ENCODE measurements at regions not wholly inside any gene's neighbourhood (a gene's known extent, or its start where the extent isn't known, plus 50 kb on each side); places are given as distances from the start of the nearest gene placed in this dataset.

DNA sequence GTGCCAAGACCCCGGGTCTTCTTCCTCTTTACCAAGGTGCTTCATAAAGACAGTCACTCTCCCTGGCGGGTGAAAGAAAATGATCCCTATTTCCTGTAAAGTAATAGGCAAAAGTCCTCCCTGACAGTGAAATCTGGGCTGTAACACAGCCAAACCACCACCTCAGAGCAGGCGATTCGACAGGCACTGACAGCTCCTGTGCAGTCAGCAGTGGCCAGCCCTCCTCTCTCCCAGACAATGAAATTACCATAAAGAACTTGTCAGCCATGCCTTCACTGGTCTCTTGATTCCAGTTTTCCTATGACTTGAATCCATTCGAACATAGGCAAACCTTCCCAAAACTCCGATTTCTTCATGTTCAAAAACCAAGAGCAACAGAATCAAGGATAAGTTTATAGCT, 492.2 kb upstream of the DAB1 start:
- no peak overlapping the region for H3K4me3 Mint-ChIP-seq
- no peaks in the 10 kb centered on the region for H3K36me3 Mint-ChIP-seq
- no peaks in the 10 kb centered on the region for H3K4me1 Mint-ChIP-seq
- H3K27ac Mint-ChIP-seq, result no peak overlapping the region
- H3K27me3 Mint-ChIP-seq, result peaks cover 2% of the 10 kb centered on the region
- H3K9me3 Mint-ChIP-seq, result peaks cover 0 to 3% (median 0%) of the 10 kb centered on the region in 3 donors

DNA sequence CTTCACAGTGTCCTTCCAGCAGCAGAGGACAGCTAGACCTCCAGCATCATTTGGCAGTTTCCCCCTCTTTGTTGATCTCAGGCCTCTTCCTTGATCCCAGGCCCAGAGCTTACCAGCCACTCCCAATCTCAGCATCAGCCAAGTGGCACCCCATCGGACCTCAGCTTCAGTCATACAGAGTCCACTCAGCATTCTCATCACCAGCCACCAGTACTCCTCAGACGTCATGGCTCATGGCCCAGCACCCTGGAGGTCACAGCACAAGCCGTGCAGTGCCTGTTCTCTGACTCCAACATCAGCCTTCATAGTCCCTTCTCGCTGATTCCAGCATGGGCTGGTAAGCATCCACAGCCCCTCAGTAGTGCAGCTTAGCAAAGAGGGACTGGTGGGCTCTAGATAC, 487.6 kb upstream of the DAB1 start:
- no peaks in the 10 kb centered on the region for H3K27me3 Mint-ChIP-seq
- no peaks in the 10 kb centered on the region for H3K9me3 Mint-ChIP-seq
- no peak overlapping the region for H3K4me3 Mint-ChIP-seq
- H3K27ac Mint-ChIP-seq, result no peak overlapping the region
- no peaks in the 10 kb centered on the region for H3K4me1 Mint-ChIP-seq
- no peaks in the 10 kb centered on the region for H3K36me3 Mint-ChIP-seq

DNA sequence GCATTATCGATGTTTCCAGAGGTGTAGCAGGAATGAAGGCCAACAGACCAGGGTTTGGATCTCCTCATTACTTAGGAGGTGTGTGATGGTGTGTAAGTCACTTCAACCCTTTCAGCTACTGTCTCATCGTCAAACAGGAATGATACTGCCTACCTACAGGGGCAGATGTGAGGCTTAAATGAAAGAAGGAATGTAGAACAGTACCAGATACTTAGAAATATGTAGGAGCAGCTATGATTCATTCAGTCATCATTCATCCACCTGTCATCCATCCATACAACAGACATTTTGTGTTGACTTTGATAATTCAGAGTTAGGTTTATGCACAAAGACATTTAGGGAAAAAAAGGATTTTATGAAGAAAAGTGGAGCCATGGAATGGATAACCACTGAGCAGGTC, 486.9 kb upstream of the DAB1 start:
- no peak overlapping the region for H3K27ac Mint-ChIP-seq
- H3K4me3 Mint-ChIP-seq, result no peak overlapping the region
- no peaks in the 10 kb centered on the region for H3K4me1 Mint-ChIP-seq
- H3K27me3 Mint-ChIP-seq, result no peaks in the 10 kb centered on the region
- no peaks in the 10 kb centered on the region for H3K36me3 Mint-ChIP-seq
- H3K9me3 Mint-ChIP-seq, result no peaks in the 10 kb centered on the region

DNA sequence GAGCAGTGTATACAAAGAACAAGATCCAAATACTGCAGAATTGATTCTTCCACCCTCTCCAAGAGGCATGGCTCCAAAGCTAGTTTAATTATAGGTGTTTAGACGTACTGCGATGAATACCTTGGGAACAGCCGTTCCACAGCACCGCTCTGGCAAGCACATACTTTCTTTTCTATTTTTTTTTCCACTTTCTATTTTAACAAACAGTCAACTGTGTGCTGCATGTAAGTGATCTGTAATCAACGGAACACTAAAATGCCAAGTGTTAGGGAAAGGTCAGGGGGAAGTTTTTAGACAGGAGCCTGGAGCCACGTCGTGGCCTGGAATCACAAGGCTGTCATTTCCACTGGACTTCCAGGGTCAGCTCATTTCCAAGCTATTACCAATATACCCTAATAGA, 486.4 kb upstream of the DAB1 start:
- Mint-ChIP-seq H3K27me3 (no peaks in the 10 kb centered on the region), H3K4me3 (no peak overlapping the region), H3K27ac (no peak overlapping the region), H3K4me1 (no peaks in the 10 kb centered on the region), H3K36me3 (no peaks in the 10 kb centered on the region), H3K9me3 (no peaks in the 10 kb centered on the region)

DNA sequence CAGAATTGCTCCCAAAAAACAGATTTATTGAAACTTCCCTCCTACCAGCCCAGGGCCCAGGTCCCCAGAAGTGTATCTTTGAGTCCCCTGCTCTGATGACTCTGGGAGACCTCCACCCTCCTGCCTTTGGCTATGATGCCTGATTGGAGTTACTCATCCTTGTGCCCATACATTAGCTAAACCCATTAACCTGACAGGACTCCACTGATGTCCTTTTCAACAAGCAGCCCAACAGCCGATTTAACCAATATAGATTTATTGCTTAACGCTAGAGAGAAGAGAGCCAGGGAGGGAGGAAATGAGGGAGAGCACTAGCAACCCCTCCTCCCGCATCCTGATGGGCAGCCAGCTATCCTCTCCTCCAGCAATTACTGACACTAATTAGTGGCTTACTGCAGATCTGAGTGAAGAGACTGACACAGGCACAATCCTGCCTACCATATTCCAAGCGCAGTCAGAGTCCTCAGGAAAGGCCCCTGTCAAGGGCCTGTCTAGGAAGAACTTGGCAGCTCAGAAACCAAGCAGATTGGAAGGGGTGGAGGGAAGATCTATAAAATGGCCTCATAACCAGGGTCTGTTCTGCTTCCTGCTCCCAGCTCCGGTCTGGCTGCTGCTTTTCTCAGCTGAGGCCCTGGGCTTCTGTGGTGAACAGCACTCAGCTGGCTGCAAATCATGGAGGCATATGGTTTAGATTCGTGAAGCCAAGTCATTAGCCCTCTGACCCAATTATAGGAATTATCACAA, 484.5 kb upstream of the DAB1 start:
- H3K4me1 Mint-ChIP-seq, result no peaks in the 10 kb centered on the region

DNA sequence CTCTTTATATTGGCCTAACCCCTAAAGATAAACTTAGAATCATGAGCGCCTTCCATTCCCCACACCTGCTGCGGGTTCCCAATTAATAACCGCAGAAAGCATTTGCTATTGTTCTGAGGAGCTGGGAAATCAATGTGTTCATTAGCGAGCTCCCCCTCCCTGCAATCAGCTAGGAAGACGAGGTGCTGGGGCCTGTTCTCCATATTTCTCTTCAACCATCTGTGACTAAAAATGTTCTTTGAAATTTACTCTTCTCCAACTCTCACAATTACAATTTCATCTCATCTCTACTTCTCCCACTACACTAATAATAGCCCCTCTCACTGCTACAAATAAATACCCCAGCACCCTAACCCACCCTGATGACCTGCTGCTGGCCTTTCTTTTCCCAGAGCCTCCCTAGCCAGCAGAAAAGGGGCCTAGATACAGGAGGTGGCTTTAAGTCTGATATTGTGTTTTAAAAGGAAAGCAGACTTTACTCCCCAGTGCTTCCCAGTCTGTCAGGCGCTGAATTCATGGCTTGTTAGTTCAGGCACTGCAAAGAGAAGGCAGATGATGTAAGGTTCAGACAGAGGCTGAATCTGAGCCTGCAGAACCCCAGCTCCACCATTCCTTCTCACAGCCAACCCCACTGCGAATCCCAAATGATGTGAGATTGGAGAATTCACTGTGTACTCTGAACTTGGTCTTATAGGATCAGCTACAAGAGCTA, 477.5 kb upstream of the DAB1 start:
- H3K4me1 Mint-ChIP-seq, result peaks cover 0 to 1% (median 0%) of the 10 kb centered on the region in 3 donors
- no peaks in the 10 kb centered on the region for H3K27me3 Mint-ChIP-seq
- no peak overlapping the region for H3K4me3 Mint-ChIP-seq

More for the DNA sequence above, 484.5 kb upstream of the DAB1 start:
- H3K4me3 Mint-ChIP-seq, result no peak overlapping the region
- H3K9me3 Mint-ChIP-seq, result no peaks in the 10 kb centered on the region
- no peak overlapping the region for H3K27ac Mint-ChIP-seq
- H3K36me3 Mint-ChIP-seq, result no peaks in the 10 kb centered on the region
- H3K27me3 Mint-ChIP-seq, result no peaks in the 10 kb centered on the region

DNA sequence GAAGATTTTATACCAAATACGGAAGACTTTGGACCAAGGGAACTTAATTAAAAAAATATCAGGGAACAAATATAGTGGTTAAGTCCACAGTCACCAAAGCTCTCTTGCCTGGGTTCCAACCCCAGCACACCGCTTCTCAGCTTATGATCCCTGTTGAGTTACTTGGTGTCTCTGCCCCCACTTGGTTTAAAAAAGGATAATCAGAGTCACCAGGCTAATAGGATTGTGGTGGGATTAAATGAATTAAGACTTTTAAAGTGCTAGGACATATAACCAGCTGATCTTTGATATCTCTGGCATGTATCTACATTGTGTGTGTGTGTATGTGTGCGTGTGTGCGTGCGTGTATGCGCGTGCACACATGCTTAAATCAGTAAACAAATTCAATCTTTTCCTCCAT, 474.7 kb upstream of the DAB1 start:
- H3K4me3 Mint-ChIP-seq, result no peak overlapping the region
- peaks cover 0 to 1% (median 0%) of the 10 kb centered on the region in 3 donors for H3K4me1 Mint-ChIP-seq
- no peaks in the 10 kb centered on the region for H3K36me3 Mint-ChIP-seq
- H3K27ac Mint-ChIP-seq, result no peak overlapping the region
- no peaks in the 10 kb centered on the region for H3K27me3 Mint-ChIP-seq
- no peaks in the 10 kb centered on the region for H3K9me3 Mint-ChIP-seq

More for the DNA sequence above, 477.5 kb upstream of the DAB1 start:
- no peaks in the 10 kb centered on the region for H3K9me3 Mint-ChIP-seq
- no peak overlapping the region for H3K27ac Mint-ChIP-seq
- no peaks in the 10 kb centered on the region for H3K36me3 Mint-ChIP-seq

DNA sequence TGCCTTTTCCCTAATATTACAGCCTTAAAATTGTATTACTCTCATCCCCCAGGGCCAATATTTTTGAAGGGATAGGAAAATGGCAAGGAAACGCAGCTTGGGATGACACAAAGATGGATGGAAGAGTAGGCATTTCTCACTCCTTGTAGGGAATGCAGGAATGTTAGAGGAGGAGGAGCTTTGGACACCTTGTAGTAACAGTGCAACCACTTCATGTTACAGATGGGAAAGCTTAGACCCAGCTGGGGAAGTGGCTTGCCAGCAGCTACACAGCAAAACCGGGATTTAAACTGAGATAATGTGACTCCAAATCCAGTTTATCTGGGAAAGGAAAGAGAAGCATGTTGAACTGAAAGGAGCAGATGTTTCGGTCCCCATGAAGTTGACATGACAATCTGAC, 473.7 kb upstream of the DAB1 start:
- no peaks in the 10 kb centered on the region for H3K36me3 Mint-ChIP-seq
- H3K4me3 Mint-ChIP-seq, result no peak overlapping the region
- H3K9me3 Mint-ChIP-seq, result no peaks in the 10 kb centered on the region
- no peaks in the 10 kb centered on the region for H3K27me3 Mint-ChIP-seq
- no peak overlapping the region for H3K27ac Mint-ChIP-seq
- H3K4me1 Mint-ChIP-seq, result no peaks in the 10 kb centered on the region

DNA sequence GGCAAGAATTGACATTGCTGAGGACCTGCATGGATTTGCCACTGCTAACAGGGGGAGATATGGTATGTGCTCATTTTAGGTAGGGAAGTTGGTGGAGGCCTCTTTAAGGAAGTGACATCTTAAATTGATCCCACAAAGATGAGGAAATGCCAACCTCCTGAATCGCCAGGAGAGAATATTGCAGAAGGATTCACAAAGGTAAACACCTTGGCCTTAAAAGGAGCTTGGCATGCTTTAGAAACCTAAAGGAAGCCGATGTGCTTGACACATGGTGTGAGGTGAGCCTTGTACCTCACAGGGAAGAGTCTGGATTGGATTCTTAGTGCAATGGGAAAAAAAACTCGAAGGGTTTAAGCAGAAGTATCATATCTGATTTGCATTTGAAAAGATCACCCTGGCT, 470.5 kb upstream of the DAB1 start:
- Mint-ChIP-seq H3K27me3 (no peaks in the 10 kb centered on the region), H3K4me1 (no peaks in the 10 kb centered on the region), H3K27ac (no peak overlapping the region), H3K9me3 (peaks cover 0 to 1% (median 0%) of the 10 kb centered on the region in 3 donors), H3K4me3 (peak overlapping the region in 1 of 4 donors; percentile 13), H3K36me3 (no peaks in the 10 kb centered on the region)

DNA sequence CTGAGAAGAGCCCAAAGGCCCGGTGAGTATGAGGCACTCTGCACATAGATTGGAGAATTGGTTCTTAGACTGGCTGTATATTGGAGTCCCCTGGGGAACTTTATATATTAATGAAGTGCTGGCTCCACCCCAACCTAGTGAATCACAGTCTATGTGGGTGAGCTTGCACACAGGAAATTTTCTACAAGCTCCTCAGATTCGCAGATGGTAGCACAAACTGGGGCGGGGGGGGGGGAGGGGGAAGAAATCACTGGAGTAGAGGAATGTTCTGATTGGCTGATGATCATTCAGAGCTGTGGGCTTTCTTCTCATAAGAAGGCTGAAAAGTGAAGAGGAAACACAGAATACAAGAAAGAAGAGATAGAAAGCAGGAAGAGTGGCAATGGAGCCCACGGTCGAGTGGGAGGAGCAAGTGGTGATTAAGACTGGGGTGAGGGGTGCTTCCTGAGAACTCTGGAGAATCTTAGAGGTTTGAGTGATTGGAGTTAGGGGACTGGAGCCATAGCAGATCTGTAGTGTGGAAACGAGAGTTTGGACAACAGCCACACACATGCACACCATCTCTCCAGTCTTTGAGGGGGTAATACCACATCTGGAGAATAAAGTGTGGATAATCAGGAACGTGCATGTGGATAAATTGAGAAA, 465.9 kb upstream of the DAB1 start:
- Mint-ChIP-seq H3K27ac (no peak overlapping the region), H3K27me3 (no peaks in the 10 kb centered on the region), H3K4me3 (no peak overlapping the region), H3K36me3 (peaks cover 2% of the 10 kb centered on the region), H3K4me1 (no peaks in the 10 kb centered on the region), H3K9me3 (peaks cover 0 to 1% (median 0%) of the 10 kb centered on the region in 3 donors)

DNA sequence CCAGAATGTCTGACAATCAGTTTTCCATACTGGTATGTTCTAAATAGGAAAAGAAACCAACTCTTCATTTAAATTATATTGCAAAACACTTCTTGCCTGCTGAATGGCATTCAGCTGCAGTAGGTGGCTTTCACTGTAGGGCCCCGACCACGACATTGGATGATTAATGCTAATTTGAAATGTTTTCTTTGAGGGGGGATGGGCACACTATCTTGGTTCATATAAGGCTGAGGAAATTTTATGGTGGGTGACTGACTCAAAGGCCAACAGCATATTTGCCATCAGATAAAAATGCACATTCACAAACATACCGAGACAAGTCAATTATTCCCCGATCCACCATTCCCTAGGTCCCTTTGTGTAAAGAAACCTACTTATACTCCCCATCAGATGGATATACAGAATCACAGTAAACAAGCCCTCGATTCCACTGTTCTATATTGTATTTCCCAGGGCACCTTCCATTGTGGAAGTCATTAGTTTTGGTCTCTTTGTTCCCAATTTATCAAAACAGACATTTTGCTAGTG, 464.2 kb upstream of the DAB1 start:
- Mint-ChIP-seq H3K4me1 (no peaks in the 10 kb centered on the region), H3K27ac (no peak overlapping the region), H3K9me3 (peaks cover 0 to 1% (median 0%) of the 10 kb centered on the region in 3 donors), H3K36me3 (peaks cover 2% of the 10 kb centered on the region), H3K4me3 (no peak overlapping the region), H3K27me3 (no peaks in the 10 kb centered on the region)

DNA sequence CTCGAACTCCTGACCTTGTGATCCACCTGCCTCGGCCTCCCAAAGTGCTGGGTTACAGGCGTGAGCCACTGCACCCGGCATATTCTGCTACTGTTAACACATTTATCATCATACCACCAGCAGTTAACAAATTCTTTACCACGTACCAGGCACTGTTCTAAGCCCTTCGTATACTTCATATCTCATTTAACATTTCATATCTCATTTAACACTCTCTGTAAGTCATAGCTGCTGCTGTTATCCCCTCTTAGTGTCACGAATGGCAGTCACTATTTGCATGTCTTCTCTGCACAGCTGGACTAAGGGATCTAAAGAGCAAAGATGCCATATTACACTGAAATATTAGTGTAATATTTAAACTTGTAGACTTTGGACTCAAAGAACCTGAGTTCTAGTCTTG, 462.5 kb upstream of the DAB1 start:
- Mint-ChIP-seq H3K9me3 (peaks cover 0 to 1% (median 0%) of the 10 kb centered on the region in 3 donors), H3K27ac (no peak overlapping the region), H3K36me3 (peaks cover 2% of the 10 kb centered on the region), H3K4me1 (no peaks in the 10 kb centered on the region), H3K27me3 (no peaks in the 10 kb centered on the region), H3K4me3 (no peak overlapping the region)

DNA sequence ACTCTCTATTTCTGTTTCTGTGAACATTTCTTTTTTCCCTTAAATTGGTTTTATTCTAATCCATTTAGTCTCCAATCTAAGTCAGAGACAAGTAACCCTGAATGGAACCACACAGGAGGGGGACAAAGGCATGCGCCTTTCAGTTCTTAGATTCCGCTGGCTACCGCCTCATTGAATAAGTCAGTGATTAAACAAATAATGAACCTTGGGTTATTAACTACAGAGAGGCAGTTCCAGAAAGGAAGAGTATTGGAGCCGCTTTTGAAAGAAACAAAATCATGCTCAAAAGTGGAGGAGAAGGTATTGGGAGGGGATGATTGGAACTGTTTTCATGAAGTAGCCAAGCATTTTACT, 459.8 kb upstream of the DAB1 start:
- Mint-ChIP-seq H3K27ac (no peak overlapping the region), H3K4me1 (no peaks in the 10 kb centered on the region), H3K4me3 (no peak overlapping the region), H3K9me3 (no peaks in the 10 kb centered on the region), H3K36me3 (no peaks in the 10 kb centered on the region), H3K27me3 (peaks cover 2% of the 10 kb centered on the region)

DNA sequence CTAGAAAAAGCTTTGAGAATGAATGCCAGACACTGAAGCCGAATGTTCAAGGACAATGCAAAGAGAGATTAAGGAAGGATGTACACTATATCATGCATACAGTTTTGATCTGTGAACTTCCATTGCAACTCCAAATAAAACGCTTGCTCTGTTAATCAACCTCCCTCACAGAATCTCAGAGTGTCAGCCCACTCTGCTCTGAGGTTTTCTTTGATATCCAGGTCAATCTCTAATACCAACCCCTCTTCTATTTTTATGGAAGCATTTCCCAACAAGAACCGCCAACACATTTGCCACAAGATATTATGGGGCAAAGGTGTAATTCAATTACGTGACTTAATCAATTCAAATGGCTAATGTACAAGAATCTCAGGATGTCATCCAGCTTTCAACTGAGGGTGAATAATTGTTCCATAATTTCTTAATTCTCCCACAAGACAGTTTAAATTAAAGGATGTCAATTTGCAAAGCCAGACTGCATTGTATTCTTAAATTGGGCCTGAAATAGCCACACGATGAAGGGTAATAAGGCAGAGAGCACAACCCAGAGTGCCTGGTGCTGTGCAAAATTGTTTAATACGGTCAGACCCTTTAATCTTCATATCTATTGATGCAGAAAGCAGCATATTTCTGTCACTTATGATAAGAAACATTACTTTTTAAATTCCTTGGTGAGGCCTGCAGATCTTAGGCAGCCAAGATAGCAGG, 459.2 kb upstream of the DAB1 start:
- peaks cover 2% of the 10 kb centered on the region for H3K27me3 Mint-ChIP-seq
- no peaks in the 10 kb centered on the region for H3K36me3 Mint-ChIP-seq
- no peak overlapping the region for H3K27ac Mint-ChIP-seq
- no peaks in the 10 kb centered on the region for H3K9me3 Mint-ChIP-seq
- H3K4me3 Mint-ChIP-seq, result no peak overlapping the region
- no peaks in the 10 kb centered on the region for H3K4me1 Mint-ChIP-seq

DNA sequence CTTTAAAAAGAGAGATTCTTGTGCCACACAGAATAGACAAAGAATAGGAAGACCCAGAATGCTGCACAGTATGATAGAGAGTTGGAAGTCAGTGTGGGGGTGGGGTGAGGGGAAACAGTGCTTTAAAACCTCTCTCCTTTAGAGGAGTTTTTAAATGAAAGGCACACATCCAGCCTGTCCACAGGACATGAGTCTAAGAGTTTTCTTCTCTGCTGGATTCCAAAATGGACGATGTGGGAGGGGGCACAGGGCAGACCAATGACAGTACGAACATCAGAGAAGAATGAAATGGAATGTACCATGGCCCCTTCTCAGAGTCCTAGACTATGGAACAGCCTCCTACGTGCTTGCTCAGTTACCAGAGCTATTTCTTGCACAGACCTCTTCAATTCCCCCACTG, 458.2 kb upstream of the DAB1 start:
- Mint-ChIP-seq H3K4me3 (no peak overlapping the region), H3K9me3 (no peaks in the 10 kb centered on the region), H3K4me1 (no peaks in the 10 kb centered on the region), H3K27ac (no peak overlapping the region), H3K36me3 (no peaks in the 10 kb centered on the region), H3K27me3 (peaks cover 2% of the 10 kb centered on the region)
